ENCODE measurements at regions not wholly inside any gene's neighbourhood (a gene's known extent, or its start where the extent isn't known, plus 50 kb on each side); places are given as distances from the start of the nearest gene placed in this dataset.

GRCh38 chr3:43865887-43866528, 175.3 kb downstream of the ABHD5 start:
- Histone ChIP-seq H3K4me3 (no peak overlapping the region), H3K36me3 (replicated peaks) (no peaks in the 10 kb centered on the region), H3K9me3 (no peaks in the 10 kb centered on the region), H3K27me3 (ENCODE audit: low read depth) (no peaks in the 10 kb centered on the region), H3K4me1 (no peaks in the 10 kb centered on the region)
- in situ Hi-C loops (cut with MboI; ENCODE audit: low sequenced_read_pairs) = no loop called here
- DNase-seq (ENCODE audit: low spot score in 2 of 2) = no peak

- Histone ChIP-seq H3K4me1 (no peaks in the 10 kb centered on the region), H3K27me3 (ENCODE audit: low read depth) (no peaks in the 10 kb centered on the region), H3K4me3 (no peak overlapping the region), H3K36me3 (replicated peaks) (no peaks in the 10 kb centered on the region), H3K9me3 (no peaks in the 10 kb centered on the region)
- DNase-seq (ENCODE audit: low spot score in 2 of 2) = no peak
- in situ Hi-C loops (cut with MboI; ENCODE audit: low sequenced_read_pairs) = no loop called here
Observed at GRCh38 chr3:43866529-43867353, 176.0 kb downstream of the ABHD5 start.

GRCh38 chr3:43867436-43868072, 176.8 kb downstream of the ABHD5 start:
- no peak overlapping the region for H3K4me3 ChIP-seq
- DNase-seq (ENCODE audit: low spot score in 2 of 2) = no peak
- no peaks in the 10 kb centered on the region for H3K36me3 ChIP-seq (replicated peaks)
- no peaks in the 10 kb centered on the region for H3K9me3 ChIP-seq
- H3K4me1 ChIP-seq = no peaks in the 10 kb centered on the region
- H3K27me3 ChIP-seq (ENCODE audit: low read depth) = no peaks in the 10 kb centered on the region
- in situ Hi-C loops (cut with MboI; ENCODE audit: low sequenced_read_pairs) = no loop called here

GRCh38 chr3:43869491-43869890, 178.8 kb downstream of the ABHD5 start:
- Histone ChIP-seq H3K27me3 (ENCODE audit: low read depth) (no peaks in the 10 kb centered on the region), H3K9me3 (no peaks in the 10 kb centered on the region), H3K36me3 (replicated peaks) (no peaks in the 10 kb centered on the region), H3K4me1 (no peaks in the 10 kb centered on the region), H3K4me3 (no peak overlapping the region)
- DNase-seq (ENCODE audit: low spot score in 2 of 2) = no peak
- in situ Hi-C loops (cut with MboI; ENCODE audit: low sequenced_read_pairs) = no loop called here

- H3K27me3 ChIP-seq (ENCODE audit: low read depth) = no peaks in the 10 kb centered on the region
- H3K4me3 ChIP-seq = no peak overlapping the region
- no peak for DNase-seq (ENCODE audit: low spot score in 2 of 2)
- no peaks in the 10 kb centered on the region for H3K9me3 ChIP-seq
- H3K36me3 ChIP-seq (replicated peaks) = no peaks in the 10 kb centered on the region
- no peaks in the 10 kb centered on the region for H3K4me1 ChIP-seq
- in situ Hi-C loops (cut with MboI; ENCODE audit: low sequenced_read_pairs) = no loop called here
Observed at GRCh38 chr3:43870120-43870519, 179.4 kb downstream of the ABHD5 start.

- H3K4me1 ChIP-seq = no peaks in the 10 kb centered on the region
- DNase-seq (ENCODE audit: low spot score in 2 of 2) = no peak
- H3K36me3 ChIP-seq (replicated peaks) = no peaks in the 10 kb centered on the region
- H3K9me3 ChIP-seq = no peaks in the 10 kb centered on the region
- in situ Hi-C loops (cut with MboI; ENCODE audit: low sequenced_read_pairs) = no loop called here
- H3K4me3 ChIP-seq = no peak overlapping the region
- no peaks in the 10 kb centered on the region for H3K27me3 ChIP-seq (ENCODE audit: low read depth)
Observed at GRCh38 chr3:43870844-43871626, 180.3 kb downstream of the ABHD5 start.

- DNase-seq (ENCODE audit: low spot score in 2 of 2) = no peak
- no peaks in the 10 kb centered on the region for H3K36me3 ChIP-seq (replicated peaks)
- H3K4me3 ChIP-seq = no peak overlapping the region
- in situ Hi-C loops (cut with MboI; ENCODE audit: low sequenced_read_pairs) = no loop called here
- no peaks in the 10 kb centered on the region for H3K4me1 ChIP-seq
- no peaks in the 10 kb centered on the region for H3K9me3 ChIP-seq
- peaks cover 3% of the 10 kb centered on the region; the same call in 1 of the 2 replicates for H3K27me3 ChIP-seq (ENCODE audit: low read depth)
Observed at GRCh38 chr3:43871627-43872245, 181.0 kb downstream of the ABHD5 start.

- in situ Hi-C loops (cut with MboI; ENCODE audit: low sequenced_read_pairs) = no loop called here
- peaks cover 6% of the 10 kb centered on the region; the same call in 1 of the 2 replicates for H3K27me3 ChIP-seq (ENCODE audit: low read depth)
- DNase-seq (ENCODE audit: low spot score in 2 of 2) = no peak
- H3K4me3 ChIP-seq = no peak overlapping the region
- H3K4me1 ChIP-seq = no peaks in the 10 kb centered on the region
- H3K9me3 ChIP-seq = no peaks in the 10 kb centered on the region
- no peaks in the 10 kb centered on the region for H3K36me3 ChIP-seq (replicated peaks)
Observed at GRCh38 chr3:43872301-43872700, 181.6 kb downstream of the ABHD5 start.

- DNase-seq (ENCODE audit: low spot score in 2 of 2) = no peak
- in situ Hi-C loops (cut with MboI; ENCODE audit: low sequenced_read_pairs) = no loop called here
- Histone ChIP-seq H3K27me3 (ENCODE audit: low read depth) (peaks cover 6% of the 10 kb centered on the region; the same call in 1 of the 2 replicates), H3K4me3 (no peak overlapping the region), H3K4me1 (no peaks in the 10 kb centered on the region), H3K36me3 (replicated peaks) (no peaks in the 10 kb centered on the region), H3K9me3 (no peaks in the 10 kb centered on the region)
Observed at GRCh38 chr3:43872901-43873300, 182.2 kb downstream of the ABHD5 start.

- no peaks in the 10 kb centered on the region for H3K4me1 ChIP-seq
- H3K9me3 ChIP-seq = no peaks in the 10 kb centered on the region
- peaks cover 6% of the 10 kb centered on the region; the same call in 1 of the 2 replicates for H3K27me3 ChIP-seq (ENCODE audit: low read depth)
- DNase-seq (ENCODE audit: low spot score in 2 of 2) = no peak
- H3K4me3 ChIP-seq = no peak overlapping the region
- H3K36me3 ChIP-seq (replicated peaks) = no peaks in the 10 kb centered on the region
- in situ Hi-C loops (cut with MboI; ENCODE audit: low sequenced_read_pairs) = no loop called here
Observed at GRCh38 chr3:43873723-43874122, 183.0 kb downstream of the ABHD5 start.

- H3K9me3 ChIP-seq = no peaks in the 10 kb centered on the region
- H3K36me3 ChIP-seq (replicated peaks) = no peaks in the 10 kb centered on the region
- H3K27me3 ChIP-seq (ENCODE audit: low read depth) = peaks cover 6% of the 10 kb centered on the region; the same call in 1 of the 2 replicates
- no peak overlapping the region for H3K4me3 ChIP-seq
- in situ Hi-C loops (cut with MboI; ENCODE audit: low sequenced_read_pairs) = no loop called here
- DNase-seq (ENCODE audit: low spot score in 2 of 2) = no peak
- no peaks in the 10 kb centered on the region for H3K4me1 ChIP-seq
Observed at GRCh38 chr3:43874290-43874689, 183.6 kb downstream of the ABHD5 start.

GRCh38 chr3:43874731-43875130, 184.0 kb downstream of the ABHD5 start:
- in situ Hi-C loops (cut with MboI; ENCODE audit: low sequenced_read_pairs) = no loop called here
- no peaks in the 10 kb centered on the region for H3K9me3 ChIP-seq
- no peaks in the 10 kb centered on the region for H3K36me3 ChIP-seq (replicated peaks)
- DNase-seq (ENCODE audit: low spot score in 2 of 2) = no peak
- H3K27me3 ChIP-seq (ENCODE audit: low read depth) = peaks cover 6% of the 10 kb centered on the region; the same call in 1 of the 2 replicates
- H3K4me1 ChIP-seq = no peaks in the 10 kb centered on the region
- H3K4me3 ChIP-seq = no peak overlapping the region

GRCh38 chr3:43876648-43877047, 185.9 kb downstream of the ABHD5 start:
- H3K36me3 ChIP-seq (replicated peaks) = no peaks in the 10 kb centered on the region
- H3K9me3 ChIP-seq = no peaks in the 10 kb centered on the region
- peaks cover 6% of the 10 kb centered on the region; the same call in 1 of the 2 replicates for H3K27me3 ChIP-seq (ENCODE audit: low read depth)
- DNase-seq (ENCODE audit: low spot score in 2 of 2) = no peak
- no peak overlapping the region for H3K4me3 ChIP-seq
- no peaks in the 10 kb centered on the region for H3K4me1 ChIP-seq
- in situ Hi-C loops (cut with MboI; ENCODE audit: low sequenced_read_pairs) = no loop called here
